B cell (primary cell): ENCODE measurements at regions not wholly inside any gene's neighbourhood (a gene's known extent, or its start where the extent isn't known, plus 50 kb on each side); places are given as distances from the start of the nearest gene placed in this dataset.

Experiments used
- ATAC-seq: fragments of 200-7000 bp; cut with Tn5 transposase; one replicate; pipeline ENCODE4 v1.10.0; 2021; ENCODE audit warnings: low read depth, mild to moderate bottlenecking, moderate number of reproducible peaks, moderate library complexity
- CTCF ChIA-PET: fragments of 350-600 bp; sonication (Branson Sonifier 250); formaldehyde crosslinking; loops from one replicate; lab custom pipeline; 2021; ENCODE audit warnings: antibody characterized with exemption, inconsistent platforms; lab: Charles Lee
- POLR2A ChIA-PET: fragments of 350-600 bp; sonication (Branson Sonifier 250); formaldehyde crosslinking; loops from one replicate; lab custom pipeline; 2021; ENCODE audit warnings: antibody characterized with exemption; lab: Charles Lee
- DNase-seq: peaks from one replicate; pipeline ENCODE4 v3.0.0; 2013
- H2AFZ ChIP-seq: 2 replicates; pipeline ENCODE4 v1.6.1; 2012; ENCODE audit warnings: mild to moderate bottlenecking, low read depth, low read length; ENCODE audit not compliant: insufficient read depth, poor library complexity, severe bottlenecking
- H3K27ac ChIP-seq, 2 donors: 1 replicate in 1 of 2; 2 replicates in 1 of 2; pipeline ENCODE4 v1.5.1; 2012 to 2013; ENCODE audit warnings: low read length in 2 of 2, mild to moderate bottlenecking in 2 of 2, moderate library complexity in 1 of 2
- H3K27me3 ChIP-seq, 4 experiments: fragments of 200-600 bp in 1 of 4; sonication (generic) in 1 of 4; replicated peaks in 1 of 4; 1 replicate in 2 of 4; 2 replicates in 2 of 4; pipeline versions ENCODE4 v1.6.1 to v1.7.0; 2013 to 2016; ENCODE audit warnings: low read length in 3 of 4, mild to moderate bottlenecking in 2 of 4, mixed read lengths in 1 of 4, moderate library complexity in 1 of 4; ENCODE audit not compliant: insufficient read depth in 4 of 4, control insufficient read depth in 3 of 4; ENCODE audit errors: control extremely low read depth in 1 of 4
- H3K36me3 ChIP-seq, 2 experiments: replicated peaks in 1 of 2; 1 replicate in 1 of 2; 2 replicates in 1 of 2; pipeline versions ENCODE4 v1.6.1 to v1.7.1; 2013; ENCODE audit warnings: low read length in 1 of 2; ENCODE audit not compliant: insufficient read depth in 2 of 2, control insufficient read depth in 1 of 2; ENCODE audit errors: control extremely low read depth in 1 of 2, extremely low read depth in 1 of 2
- H3K4me1 ChIP-seq, 2 donors: fragments of 200-600 bp in 1 of 2; sonication (generic) in 1 of 2; 1 replicate in 1 of 2; 2 replicates in 1 of 2; pipeline versions ENCODE4 v1.5.1 to v1.6.1; 2013 to 2017; ENCODE audit warnings: low read length in 2 of 2; ENCODE audit not compliant: control insufficient read depth in 2 of 2, insufficient read depth in 2 of 2
- H3K4me2 ChIP-seq: replicated peaks from 2 replicates; pipeline ENCODE3; 2012; ENCODE audit warnings: mild to moderate bottlenecking, low read depth, low read length; ENCODE audit not compliant: poor library complexity, severe bottlenecking
- H3K4me3 ChIP-seq, 5 experiments: fragments of 200-600 bp in 1 of 5; sonication (generic) in 1 of 5; 1 replicate in 3 of 5; 2 replicates in 2 of 5; pipeline versions ENCODE4 v1.5.1 to v1.7.0; 2011 to 2016; ENCODE audit warnings: low read length in 4 of 5, mild to moderate bottlenecking in 4 of 5, low read depth in 2 of 5, control low read depth in 1 of 5, moderate library complexity in 1 of 5; ENCODE audit not compliant: insufficient read depth in 1 of 5; ENCODE audit errors: control extremely low read depth in 1 of 5, extremely low read depth in 1 of 5
- H3K79me2 ChIP-seq: fragments of 200-600 bp; sonication (generic); one replicate; pipeline ENCODE4 v1.6.0; 2016; ENCODE audit warnings: low read length; ENCODE audit not compliant: control insufficient read depth, insufficient read depth
- H3K9ac ChIP-seq: fragments of 200-600 bp; sonication (generic); 2 replicates; pipeline ENCODE4 v1.6.1; 2017; ENCODE audit warnings: mild to moderate bottlenecking, low read length, moderate library complexity
- H3K9me3 ChIP-seq, 3 donors: one replicate each; pipeline versions ENCODE4 v1.6.1 to v1.7.1; 2013; ENCODE audit warnings: low read length in 2 of 3; ENCODE audit not compliant: control insufficient read depth in 2 of 3, insufficient read depth in 1 of 3; ENCODE audit errors: control extremely low read depth in 1 of 3
- H4K20me1 ChIP-seq: 2 replicates; pipeline ENCODE4 v1.6.0; 2012; ENCODE audit warnings: mild to moderate bottlenecking, low read length; ENCODE audit not compliant: insufficient read depth, control insufficient read depth, poor library complexity, severe bottlenecking
- H3K27ac Mint-ChIP-seq: one replicate; pipeline ENCODE4 v1.8.0; 2021; ENCODE audit warnings: mixed read lengths
- H3K27me3 Mint-ChIP-seq: one replicate; pipeline ENCODE4 v1.8.0; 2021; ENCODE audit warnings: mixed read lengths
- H3K4me1 Mint-ChIP-seq: one replicate; pipeline ENCODE4 v1.8.0; 2021; ENCODE audit warnings: mixed read lengths
- H3K4me3 Mint-ChIP-seq: one replicate; pipeline ENCODE4 v1.8.0; 2021; ENCODE audit warnings: mixed read lengths
- H3K9me3 Mint-ChIP-seq: one replicate; pipeline ENCODE4 v1.8.0; 2022; ENCODE audit warnings: mixed read lengths; ENCODE audit not compliant: insufficient read depth
- EZH2 ChIP-seq: IDR thresholded peaks from 2 replicates; pipeline ENCODE4 v1.6.1; 2012; ENCODE audit warnings: borderline replicate concordance, low read depth, mild to moderate bottlenecking, moderate library complexity, low read length; ENCODE audit not compliant: insufficient read depth, poor library complexity, severe bottlenecking
- WGBS: methylation state at CpG from one replicate; pipeline ENCODE4 v1.1.5; 2013; ENCODE audit warnings: missing lambda C conversion rate; ENCODE audit not compliant: insufficient coverage; 5-methylcytosine and 5-hydroxymethylcytosine counted together
- intact Hi-C: fragments of 100-400 bp; cut with micrococcal nuclease; formaldehyde crosslinking; loops from one replicate; pipeline ENCODE4 v1.10.0; 2022
- TF ChIP-seq, protein P1 (sequence below): fragments of 200-600 bp; IDR thresholded peaks from one replicate; pipeline ENCODE4 v1.8.0; 2022; ENCODE audit warnings: antibody characterized with exemption, mild to moderate bottlenecking

- H3K4me3 Mint-ChIP-seq = no peak overlapping the region
- POLR2A ChIA-PET = no interaction called here
- H3K79me2 ChIP-seq = no peaks in the 10 kb centered on the region
Measured at GRCh38 chr2:219929835-219930234, 302.4 kb downstream of the SLC4A3 start.

GRCh38 chr2:219939647-219940046 is 312.2 kb downstream of the SLC4A3 start:
- Histone ChIP-seq H4K20me1 (no peaks in the 10 kb centered on the region), H3K36me3 (no peaks in the 10 kb centered on the region), H3K9me3 (peaks cover 0 to 3% (median 0%) of the 10 kb centered on the region in 3 donors), H3K4me3 (no peak overlapping the region), H3K4me2 (no peak overlapping the region), H3K9ac (no peak overlapping the region), H3K4me1 (no peaks in the 10 kb centered on the region), H3K79me2 (no peaks in the 10 kb centered on the region), H2AFZ (no peak overlapping the region), H3K27ac (no peak overlapping the region), H3K27me3 (no peaks in the 10 kb centered on the region)
- no peak overlapping the region for H3K4me3 Mint-ChIP-seq
- H3K4me1 Mint-ChIP-seq = no peaks in the 10 kb centered on the region
- POLR2A ChIA-PET = no interaction called here
- DNase-seq = no peak
- no peak overlapping the region for H3K27ac Mint-ChIP-seq
- CTCF ChIA-PET = no interaction called here
- no peaks in the 10 kb centered on the region for H3K27me3 Mint-ChIP-seq
- no peaks in the 10 kb centered on the region for H3K9me3 Mint-ChIP-seq
- 80% methylated on average over 1 of the region's 1 CpG for WGBS
- TF ChIP-seq, protein P1, sequence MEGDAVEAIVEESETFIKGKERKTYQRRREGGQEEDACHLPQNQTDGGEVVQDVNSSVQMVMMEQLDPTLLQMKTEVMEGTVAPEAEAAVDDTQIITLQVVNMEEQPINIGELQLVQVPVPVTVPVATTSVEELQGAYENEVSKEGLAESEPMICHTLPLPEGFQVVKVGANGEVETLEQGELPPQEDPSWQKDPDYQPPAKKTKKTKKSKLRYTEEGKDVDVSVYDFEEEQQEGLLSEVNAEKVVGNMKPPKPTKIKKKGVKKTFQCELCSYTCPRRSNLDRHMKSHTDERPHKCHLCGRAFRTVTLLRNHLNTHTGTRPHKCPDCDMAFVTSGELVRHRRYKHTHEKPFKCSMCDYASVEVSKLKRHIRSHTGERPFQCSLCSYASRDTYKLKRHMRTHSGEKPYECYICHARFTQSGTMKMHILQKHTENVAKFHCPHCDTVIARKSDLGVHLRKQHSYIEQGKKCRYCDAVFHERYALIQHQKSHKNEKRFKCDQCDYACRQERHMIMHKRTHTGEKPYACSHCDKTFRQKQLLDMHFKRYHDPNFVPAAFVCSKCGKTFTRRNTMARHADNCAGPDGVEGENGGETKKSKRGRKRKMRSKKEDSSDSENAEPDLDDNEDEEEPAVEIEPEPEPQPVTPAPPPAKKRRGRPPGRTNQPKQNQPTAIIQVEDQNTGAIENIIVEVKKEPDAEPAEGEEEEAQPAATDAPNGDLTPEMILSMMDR = no peak
- TF ChIP-seq EZH2 = no peak
- intact Hi-C loops = no loop called here
- ATAC-seq = no peak

More at GRCh38 chr2:219929835-219930234, 302.4 kb downstream of the SLC4A3 start:
- intact Hi-C loops = no loop called here
- ATAC-seq (no peak), DNase-seq (no peak)
- Mint-ChIP-seq H3K27me3 (peaks cover 4% of the 10 kb centered on the region), H3K9me3 (no peaks in the 10 kb centered on the region), H3K4me1 (no peaks in the 10 kb centered on the region), H3K27ac (no peak overlapping the region)
- Histone ChIP-seq H3K4me3 (no peak overlapping the region), H4K20me1 (no peaks in the 10 kb centered on the region), H3K27ac (no peak overlapping the region), H3K9me3 (no peaks in the 10 kb centered on the region), H3K36me3 (no peaks in the 10 kb centered on the region), H3K27me3 (no peaks in the 10 kb centered on the region), H3K4me2 (no peak overlapping the region), H2AFZ (no peak overlapping the region), H3K4me1 (no peaks in the 10 kb centered on the region), H3K9ac (no peak overlapping the region)
- CTCF ChIA-PET = no interaction called here
- 88% methylated on average over 5 of the region's 5 CpGs for WGBS
- TF ChIP-seq, protein P1 = no peak
- TF ChIP-seq EZH2 = no peak
